ENCODE measurements at regions not wholly inside any gene's neighbourhood (a gene's known extent, or its start where the extent isn't known, plus 50 kb on each side); places are given as distances from the start of the nearest gene placed in this dataset.
"Not testable (repeated sequence)": the region's sequence is repeated elsewhere in the genome, so short reads cannot be mapped to it uniquely, and the experiment has no call there.

- DNase-seq (ENCODE audit: low spot score) = no peak
- ChIA-PET POLR2A (ENCODE audit: low non-redundant PET) (no interaction called here), CTCF (no interaction called here)
- no peak overlapping the region for H3K27ac ChIP-seq
- TF ChIP-seq CTCF (conservative IDR thresholded peaks at IDR 0.05; ENCODE audit: low read depth) = no peak
Measured at GRCh38 chr12:33763331-33763730, 259.0 kb upstream of the ALG10 start.

- no peak overlapping the region for H3K27ac ChIP-seq
- TF ChIP-seq CTCF (conservative IDR thresholded peaks at IDR 0.05; ENCODE audit: low read depth) = no peak
- ChIA-PET CTCF (no interaction called here), POLR2A (ENCODE audit: low non-redundant PET) (no interaction called here)
- no peak for DNase-seq (ENCODE audit: low spot score)
Measured at GRCh38 chr12:33770652-33771051, 251.6 kb upstream of the ALG10 start.

- no peak for DNase-seq (ENCODE audit: low spot score)
- CTCF ChIA-PET = no interaction called here
- POLR2A ChIA-PET (ENCODE audit: low non-redundant PET) = no interaction called here
- TF ChIP-seq CTCF (conservative IDR thresholded peaks at IDR 0.05; ENCODE audit: low read depth) = no peak
- no peak overlapping the region for H3K27ac ChIP-seq
Measured at GRCh38 chr12:33771889-33772288, 250.4 kb upstream of the ALG10 start.

GRCh38 chr12:33773091-33773490 lies 249.2 kb upstream of the ALG10 start:
- CTCF ChIA-PET = not testable (repeated sequence)

GRCh38 chr12:33786532-33786931 lies 235.8 kb upstream of the ALG10 start:
- no peak for DNase-seq (ENCODE audit: low spot score)
- ChIA-PET POLR2A (ENCODE audit: low non-redundant PET) (no interaction called here), CTCF (no interaction called here)
- no peak overlapping the region for H3K27ac ChIP-seq
- no peak for TF ChIP-seq CTCF (conservative IDR thresholded peaks at IDR 0.05; ENCODE audit: low read depth)

More at GRCh38 chr12:33773091-33773490, 249.2 kb upstream of the ALG10 start:
- H3K27ac ChIP-seq; DNase-seq (ENCODE audit: low spot score); POLR2A ChIA-PET (ENCODE audit: low non-redundant PET): not testable (repeated sequence)

- DNase-seq (ENCODE audit: low spot score) = no peak
- no peak for TF ChIP-seq CTCF (conservative IDR thresholded peaks at IDR 0.05; ENCODE audit: low read depth)
- H3K27ac ChIP-seq = no peak overlapping the region
- ChIA-PET CTCF (interaction anchor here (0.6 kb wide), 1 partner anchor 844 kb away, joined by 6 read pairs; no protein-coding TSS in a partner anchor), POLR2A (ENCODE audit: low non-redundant PET) (no interaction called here)
Measured at GRCh38 chr12:33794954-33795353, 227.3 kb upstream of the ALG10 start.

GRCh38 chr12:33795536-33795935 lies 226.8 kb upstream of the ALG10 start:
- H3K27ac ChIP-seq = no peak overlapping the region
- DNase-seq (ENCODE audit: low spot score) = no peak
- CTCF ChIA-PET = no interaction called here
- TF ChIP-seq CTCF (conservative IDR thresholded peaks at IDR 0.05; ENCODE audit: low read depth) = no peak
- POLR2A ChIA-PET (ENCODE audit: low non-redundant PET) = no interaction called here
